Tibial artery (tissue), 4 donors: ENCODE measurements at regions not wholly inside any gene's neighbourhood (a gene's known extent, or its start where the extent isn't known, plus 50 kb on each side); places are given as distances from the start of the nearest gene placed in this dataset.

ENCODE experiments used
- DNase-seq, 2 donors: peaks; one replicate each; pipeline ENCODE4 v3.0.0-alpha.2; 2019
- H3K27ac ChIP-seq, 2 donors: fragments of 200-600 bp; sonication (generic) in 1 of 2; 1 replicate in 1 of 2; 2 replicates in 1 of 2; pipeline ENCODE4 v1.5.1; 2018 to 2019; ENCODE audit warnings: mild to moderate bottlenecking in 1 of 2
- H3K27me3 ChIP-seq, 2 donors: fragments of 200-600 bp; sonication (generic) in 1 of 2; one replicate each; pipeline versions ENCODE4 v1.5.1 to v1.6.0; 2016 to 2019
- H3K36me3 ChIP-seq, 3 donors: fragments of 200-600 bp; sonication (generic) in 2 of 3; one replicate each; pipeline ENCODE4 v1.5.1; 2016 to 2019; ENCODE audit warnings: mild to moderate bottlenecking in 2 of 3
- H3K4me1 ChIP-seq, 4 donors: fragments of 200-600 bp; sonication (generic) in 2 of 4; 1 replicate in 3 of 4; 2 replicates in 1 of 4; pipeline ENCODE4 v1.5.1; 2016 to 2019
- H3K4me3 ChIP-seq, 2 donors: fragments of 200-600 bp; sonication (generic) in 1 of 2; 1 replicate in 1 of 2; 2 replicates in 1 of 2; pipeline ENCODE4 v1.5.1; 2018 to 2019; ENCODE audit warnings: mild to moderate bottlenecking in 2 of 2
- H3K9me3 ChIP-seq, 3 donors: fragments of 200-600 bp; sonication (generic) in 1 of 3; one replicate each; pipeline ENCODE4 v1.5.1; 2016 to 2019
- intact Hi-C: fragments of 100-400 bp; cut with DNase I; formaldehyde crosslinking; loops from one replicate; pipeline ENCODE4 v1.15.0; 2023; ENCODE audit warnings: low total_unique reads
- TF ChIP-seq, protein P1 (sequence below), 2 experiments: fragments of 200-600 bp in 1 of 2; fragments of 450-650 bp in 1 of 2; IDR thresholded peaks; one replicate each; pipeline ENCODE4 v1.5.1; 2017 to 2019; ENCODE audit warnings: antibody characterized with exemption in 2 of 2, mild to moderate bottlenecking in 1 of 2, moderate library complexity in 1 of 2

DNA sequence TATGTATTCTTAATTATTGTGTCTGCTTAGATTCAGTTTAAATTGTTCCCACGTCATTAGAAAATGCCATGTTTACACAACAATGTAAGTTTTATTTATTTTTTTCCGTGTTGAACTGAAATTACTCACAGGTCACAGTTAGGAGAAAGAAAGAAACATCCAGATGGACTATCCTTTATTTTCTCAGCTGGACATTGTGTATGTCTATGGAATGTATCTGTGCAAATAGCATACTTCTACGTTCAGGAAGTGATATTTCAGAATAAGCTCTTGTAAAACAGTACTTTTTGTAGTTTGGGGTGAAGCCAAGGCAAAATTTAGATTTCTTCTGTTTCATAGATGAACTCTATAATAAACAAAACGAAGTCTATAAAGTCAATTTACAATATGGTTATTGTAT lies 249.0 kb upstream of the ZNF608 start:
- H3K4me1 ChIP-seq: no peaks in the 10 kb centered on the region
- no peaks in the 10 kb centered on the region for H3K36me3 ChIP-seq
- intact Hi-C loops: no loop called here
- TF ChIP-seq, protein P1, sequence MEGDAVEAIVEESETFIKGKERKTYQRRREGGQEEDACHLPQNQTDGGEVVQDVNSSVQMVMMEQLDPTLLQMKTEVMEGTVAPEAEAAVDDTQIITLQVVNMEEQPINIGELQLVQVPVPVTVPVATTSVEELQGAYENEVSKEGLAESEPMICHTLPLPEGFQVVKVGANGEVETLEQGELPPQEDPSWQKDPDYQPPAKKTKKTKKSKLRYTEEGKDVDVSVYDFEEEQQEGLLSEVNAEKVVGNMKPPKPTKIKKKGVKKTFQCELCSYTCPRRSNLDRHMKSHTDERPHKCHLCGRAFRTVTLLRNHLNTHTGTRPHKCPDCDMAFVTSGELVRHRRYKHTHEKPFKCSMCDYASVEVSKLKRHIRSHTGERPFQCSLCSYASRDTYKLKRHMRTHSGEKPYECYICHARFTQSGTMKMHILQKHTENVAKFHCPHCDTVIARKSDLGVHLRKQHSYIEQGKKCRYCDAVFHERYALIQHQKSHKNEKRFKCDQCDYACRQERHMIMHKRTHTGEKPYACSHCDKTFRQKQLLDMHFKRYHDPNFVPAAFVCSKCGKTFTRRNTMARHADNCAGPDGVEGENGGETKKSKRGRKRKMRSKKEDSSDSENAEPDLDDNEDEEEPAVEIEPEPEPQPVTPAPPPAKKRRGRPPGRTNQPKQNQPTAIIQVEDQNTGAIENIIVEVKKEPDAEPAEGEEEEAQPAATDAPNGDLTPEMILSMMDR (IDR thresholded peaks at IDR 0.05): no peak
- no peak for DNase-seq
- H3K9me3 ChIP-seq: no peaks in the 10 kb centered on the region
- H3K27me3 ChIP-seq: no peaks in the 10 kb centered on the region
- no peak overlapping the region for H3K27ac ChIP-seq
- H3K4me3 ChIP-seq: no peak overlapping the region

DNA sequence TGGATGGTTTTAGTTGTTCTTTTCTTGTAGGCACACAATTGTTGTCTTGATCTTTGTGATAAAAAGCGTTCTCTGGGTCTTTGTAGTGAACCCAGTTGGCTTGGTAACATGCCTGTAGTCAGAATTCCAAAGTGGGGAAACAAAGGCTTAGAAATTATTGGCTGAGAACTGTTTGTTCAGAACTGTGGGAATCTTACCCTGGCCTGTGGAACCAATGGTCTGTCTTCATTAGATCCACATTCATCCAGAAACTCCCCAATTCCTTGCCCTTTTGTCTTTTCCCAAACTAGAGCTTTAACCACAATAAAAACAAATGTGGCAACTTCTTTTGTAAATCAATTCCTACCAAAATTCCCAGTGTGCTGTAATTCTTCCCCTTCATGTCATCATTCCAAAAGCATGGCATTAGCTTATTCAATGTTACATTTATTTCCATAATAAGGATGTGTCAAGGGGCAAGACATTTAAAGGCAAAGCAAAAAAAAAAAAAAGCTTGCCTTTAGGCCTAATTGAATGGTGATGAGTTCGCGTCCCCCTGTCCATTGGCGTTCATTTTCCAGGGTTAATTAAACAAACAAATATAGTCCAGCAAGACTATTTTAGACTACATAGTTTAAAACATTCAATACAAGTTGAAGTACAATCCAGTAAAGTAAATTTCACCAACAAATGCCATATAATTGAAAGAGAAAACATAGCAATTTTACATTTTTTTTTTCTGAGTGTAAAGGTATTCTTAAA lies 249.8 kb upstream of the ZNF608 start:
- H3K4me1 ChIP-seq: no peaks in the 10 kb centered on the region
- TF ChIP-seq, protein P1 (IDR thresholded peaks at IDR 0.05): no peak
- DNase-seq: no peak
- H3K4me3 ChIP-seq: no peak overlapping the region
- no peaks in the 10 kb centered on the region for H3K36me3 ChIP-seq
- intact Hi-C loops: no loop called here
- H3K27ac ChIP-seq: no peak overlapping the region
- no peaks in the 10 kb centered on the region for H3K9me3 ChIP-seq
- no peaks in the 10 kb centered on the region for H3K27me3 ChIP-seq

DNA sequence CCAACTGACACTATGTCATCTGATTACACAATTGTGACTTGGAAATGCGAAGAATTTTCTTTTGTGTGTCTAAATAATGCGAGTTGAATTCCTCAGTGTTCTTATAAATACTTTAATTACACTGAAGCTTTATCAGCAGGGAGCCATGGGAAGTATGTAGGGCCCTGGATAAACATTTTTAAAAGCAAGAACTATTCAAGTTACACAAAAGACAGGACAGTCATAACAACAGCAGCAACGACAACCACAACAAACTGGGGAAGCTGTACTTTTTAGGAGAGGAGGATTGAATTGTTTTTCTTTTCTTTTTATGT lies 250.3 kb upstream of the ZNF608 start:
- TF ChIP-seq, protein P1 (IDR thresholded peaks at IDR 0.05): no peak
- DNase-seq: no peak
- H3K9me3 ChIP-seq: no peaks in the 10 kb centered on the region
- H3K36me3 ChIP-seq: no peaks in the 10 kb centered on the region
- no peak overlapping the region for H3K4me3 ChIP-seq
- no peak overlapping the region for H3K27ac ChIP-seq
- H3K4me1 ChIP-seq: no peaks in the 10 kb centered on the region
- intact Hi-C loops: no loop called here
- H3K27me3 ChIP-seq: no peaks in the 10 kb centered on the region

DNA sequence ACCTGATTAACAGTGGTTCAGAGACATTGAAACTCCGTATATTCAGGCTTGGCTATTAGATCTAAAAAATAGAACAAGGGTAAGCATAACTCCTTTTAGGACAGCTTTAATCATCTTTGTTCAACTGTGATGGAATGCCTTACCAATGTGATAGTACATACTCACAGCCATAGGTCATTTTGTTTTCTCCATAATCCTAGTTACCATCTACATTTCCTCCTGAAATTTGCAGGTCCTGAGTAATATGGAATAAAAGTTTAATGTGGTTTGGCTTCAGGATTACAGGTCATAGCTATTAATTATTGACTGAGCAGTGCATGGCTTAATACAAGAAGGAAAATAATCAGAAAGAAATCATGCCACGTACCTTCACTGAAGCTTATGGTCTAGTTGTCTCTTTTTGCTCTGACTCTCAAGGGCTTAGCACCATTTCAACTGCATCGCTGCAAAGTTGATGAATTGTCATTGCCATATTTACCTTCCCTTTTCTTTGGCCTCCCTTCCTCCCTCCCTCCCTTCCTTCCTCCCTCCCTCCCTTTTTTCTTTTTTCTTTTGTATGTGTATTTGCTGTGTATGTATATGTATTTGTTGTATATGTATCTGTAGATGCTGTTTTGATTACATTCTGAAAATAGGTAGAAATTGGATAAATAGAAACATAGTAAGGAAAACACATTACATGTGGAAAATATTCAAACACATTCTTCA lies 250.9 kb upstream of the ZNF608 start:
- no peak overlapping the region for H3K4me3 ChIP-seq
- intact Hi-C loops: no loop called here
- no peak for DNase-seq

DNA sequence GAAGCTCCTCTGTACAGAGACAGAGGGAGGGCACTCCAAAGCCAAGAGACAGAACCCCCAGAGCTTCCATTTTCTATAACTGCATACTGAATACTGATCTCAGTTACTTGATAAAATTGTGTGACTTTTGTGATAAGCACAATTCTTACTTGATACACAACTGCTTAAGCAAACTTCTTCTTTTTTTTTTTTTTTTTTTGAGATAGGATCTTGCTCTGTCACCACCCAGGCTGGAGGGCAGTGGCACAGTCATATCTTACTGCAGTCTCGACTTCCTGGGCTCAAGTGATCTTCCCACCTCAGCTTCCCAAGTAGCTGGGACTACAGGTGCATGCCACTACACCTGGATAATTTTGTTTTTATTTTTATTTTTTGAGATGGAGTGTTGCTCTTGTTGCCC lies 252.1 kb upstream of the ZNF608 start:
- H3K36me3 ChIP-seq: no peaks in the 10 kb centered on the region
- TF ChIP-seq, protein P1 (IDR thresholded peaks at IDR 0.05): no peak
- no peaks in the 10 kb centered on the region for H3K9me3 ChIP-seq
- H3K4me3 ChIP-seq: no peak overlapping the region
- H3K27ac ChIP-seq: no peak overlapping the region
- no peak for DNase-seq
- H3K27me3 ChIP-seq: no peaks in the 10 kb centered on the region
- no peaks in the 10 kb centered on the region for H3K4me1 ChIP-seq
- intact Hi-C loops: no loop called here

More for the DNA sequence above, 250.9 kb upstream of the ZNF608 start:
- H3K36me3 ChIP-seq: no peaks in the 10 kb centered on the region
- H3K27me3 ChIP-seq: no peaks in the 10 kb centered on the region
- no peaks in the 10 kb centered on the region for H3K9me3 ChIP-seq
- no peak overlapping the region for H3K27ac ChIP-seq
- H3K4me1 ChIP-seq: no peaks in the 10 kb centered on the region
- TF ChIP-seq, protein P1 (IDR thresholded peaks at IDR 0.05): no peak
